ENCODE measurements at regions not wholly inside any gene's neighbourhood (a gene's known extent, or its start where the extent isn't known, plus 50 kb on each side); places are given as distances from the start of the nearest gene placed in this dataset.
A peak's percentile ranks its signal among the peaks of the same experiment; 100 is the strongest.

GRCh38 chr2:56108806-56109205 is 75.0 kb upstream of the CCDC85A start:
- DNase-seq (ENCODE audit: extremely low read depth, insufficient read length): no peak
- Histone ChIP-seq H3K27me3 (replicated peaks; ENCODE audit: control insufficient read depth, insufficient read depth, low read length) (no peaks in the 10 kb centered on the region; the same call in 1 of the 2 replicates), H3K4me3 (replicated peaks; ENCODE audit: low read depth, low read length) (no peak overlapping the region), H3K36me3 (ENCODE audit: control insufficient read depth, insufficient read depth, low read length) (no peaks in the 10 kb centered on the region)
- TF ChIP-seq, protein P1, sequence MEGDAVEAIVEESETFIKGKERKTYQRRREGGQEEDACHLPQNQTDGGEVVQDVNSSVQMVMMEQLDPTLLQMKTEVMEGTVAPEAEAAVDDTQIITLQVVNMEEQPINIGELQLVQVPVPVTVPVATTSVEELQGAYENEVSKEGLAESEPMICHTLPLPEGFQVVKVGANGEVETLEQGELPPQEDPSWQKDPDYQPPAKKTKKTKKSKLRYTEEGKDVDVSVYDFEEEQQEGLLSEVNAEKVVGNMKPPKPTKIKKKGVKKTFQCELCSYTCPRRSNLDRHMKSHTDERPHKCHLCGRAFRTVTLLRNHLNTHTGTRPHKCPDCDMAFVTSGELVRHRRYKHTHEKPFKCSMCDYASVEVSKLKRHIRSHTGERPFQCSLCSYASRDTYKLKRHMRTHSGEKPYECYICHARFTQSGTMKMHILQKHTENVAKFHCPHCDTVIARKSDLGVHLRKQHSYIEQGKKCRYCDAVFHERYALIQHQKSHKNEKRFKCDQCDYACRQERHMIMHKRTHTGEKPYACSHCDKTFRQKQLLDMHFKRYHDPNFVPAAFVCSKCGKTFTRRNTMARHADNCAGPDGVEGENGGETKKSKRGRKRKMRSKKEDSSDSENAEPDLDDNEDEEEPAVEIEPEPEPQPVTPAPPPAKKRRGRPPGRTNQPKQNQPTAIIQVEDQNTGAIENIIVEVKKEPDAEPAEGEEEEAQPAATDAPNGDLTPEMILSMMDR (IDR thresholded peaks at IDR 0.05; ENCODE audit: insufficient read depth, low read length, poor library complexity, severe bottlenecking): peak; percentile 33

- TF ChIP-seq, protein P1 (IDR thresholded peaks at IDR 0.05; ENCODE audit: insufficient read depth, low read length, poor library complexity, severe bottlenecking): no peak
- Histone ChIP-seq H3K36me3 (ENCODE audit: control insufficient read depth, insufficient read depth, low read length) (no peaks in the 10 kb centered on the region), H3K4me3 (replicated peaks; ENCODE audit: low read depth, low read length) (no peak overlapping the region), H3K27me3 (replicated peaks; ENCODE audit: control insufficient read depth, insufficient read depth, low read length) (no peaks in the 10 kb centered on the region; the same call in 1 of the 2 replicates)
- no peak for DNase-seq (ENCODE audit: extremely low read depth, insufficient read length)
Measured at GRCh38 chr2:56109994-56110393, 73.8 kb upstream of the CCDC85A start.

- no peaks in the 10 kb centered on the region for H3K36me3 ChIP-seq (ENCODE audit: control insufficient read depth, insufficient read depth, low read length)
- no peaks in the 10 kb centered on the region; the same call in 1 of the 2 replicates for H3K27me3 ChIP-seq (replicated peaks; ENCODE audit: control insufficient read depth, insufficient read depth, low read length)
- no peak overlapping the region for H3K4me3 ChIP-seq (replicated peaks; ENCODE audit: low read depth, low read length)
- TF ChIP-seq, protein P1 (IDR thresholded peaks at IDR 0.05; ENCODE audit: insufficient read depth, low read length, poor library complexity, severe bottlenecking): no peak
- no peak for DNase-seq (ENCODE audit: extremely low read depth, insufficient read length)
Measured at GRCh38 chr2:56113382-56113975, 70.3 kb upstream of the CCDC85A start.

GRCh38 chr2:56117764-56118163 is 66.0 kb upstream of the CCDC85A start:
- Histone ChIP-seq H3K36me3 (ENCODE audit: control insufficient read depth, insufficient read depth, low read length) (no peaks in the 10 kb centered on the region), H3K27me3 (replicated peaks; ENCODE audit: control insufficient read depth, insufficient read depth, low read length) (no peaks in the 10 kb centered on the region; the same call in 1 of the 2 replicates), H3K4me3 (replicated peaks; ENCODE audit: low read depth, low read length) (no peak overlapping the region)
- TF ChIP-seq, protein P1 (IDR thresholded peaks at IDR 0.05; ENCODE audit: insufficient read depth, low read length, poor library complexity, severe bottlenecking): no peak
- DNase-seq (ENCODE audit: extremely low read depth, insufficient read length): no peak

DNA sequence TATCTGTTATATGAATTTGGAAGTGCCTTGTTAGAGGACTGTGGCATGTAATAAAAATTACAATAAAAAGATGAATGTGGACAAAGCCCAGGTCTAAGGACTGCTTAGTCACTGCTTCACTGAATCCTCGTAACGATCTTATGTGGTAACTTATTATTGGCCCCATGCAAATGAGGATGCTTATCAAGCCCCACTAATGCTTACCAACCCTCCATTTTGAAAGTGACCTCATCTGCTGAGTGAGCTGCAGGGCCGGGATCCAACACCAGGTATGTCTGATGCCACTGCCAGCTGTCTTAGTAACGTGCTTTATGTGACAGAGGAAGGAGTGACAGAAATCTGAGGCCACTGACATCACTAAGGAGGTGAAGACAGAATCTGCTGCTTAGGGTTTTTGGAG is 65.3 kb upstream of the CCDC85A start:
- Histone ChIP-seq H3K27me3 (replicated peaks; ENCODE audit: control insufficient read depth, insufficient read depth, low read length) (no peaks in the 10 kb centered on the region; the same call in 1 of the 2 replicates), H3K36me3 (ENCODE audit: control insufficient read depth, insufficient read depth, low read length) (no peaks in the 10 kb centered on the region), H3K4me3 (replicated peaks; ENCODE audit: low read depth, low read length) (no peak overlapping the region)
- DNase-seq (ENCODE audit: extremely low read depth, insufficient read length): no peak
- TF ChIP-seq, protein P1 (IDR thresholded peaks at IDR 0.05; ENCODE audit: insufficient read depth, low read length, poor library complexity, severe bottlenecking): no peak

DNA sequence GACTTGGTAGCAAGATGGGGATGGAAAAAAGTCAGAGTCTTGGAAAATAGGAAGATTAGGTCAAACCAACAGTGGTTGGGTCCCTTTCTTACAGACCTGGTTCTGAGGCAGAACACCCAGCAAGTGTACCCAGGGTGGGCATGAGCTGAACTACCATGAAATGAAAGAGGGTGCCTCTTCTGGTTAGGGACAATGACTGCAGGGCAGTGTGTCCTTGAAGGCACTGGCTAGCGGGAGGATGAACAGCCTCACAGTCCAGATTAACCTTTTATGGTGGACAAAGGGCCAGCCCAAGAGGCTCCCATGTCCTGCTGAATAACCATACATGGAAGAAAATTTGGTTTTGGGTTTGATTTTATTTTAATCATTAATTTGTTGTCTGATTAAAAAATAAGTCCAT is 61.8 kb upstream of the CCDC85A start:
- Histone ChIP-seq H3K36me3 (ENCODE audit: control insufficient read depth, insufficient read depth, low read length) (no peaks in the 10 kb centered on the region), H3K27me3 (replicated peaks; ENCODE audit: control insufficient read depth, insufficient read depth, low read length) (no peaks in the 10 kb centered on the region), H3K4me3 (replicated peaks; ENCODE audit: low read depth, low read length) (no peak overlapping the region)
- DNase-seq (ENCODE audit: extremely low read depth, insufficient read length): no peak
- TF ChIP-seq, protein P1 (IDR thresholded peaks at IDR 0.05; ENCODE audit: insufficient read depth, low read length, poor library complexity, severe bottlenecking): no peak
